ENCODE measurements at regions not wholly inside any gene's neighbourhood (a gene's known extent, or its start where the extent isn't known, plus 50 kb on each side); places are given as distances from the start of the nearest gene placed in this dataset.

DNA sequence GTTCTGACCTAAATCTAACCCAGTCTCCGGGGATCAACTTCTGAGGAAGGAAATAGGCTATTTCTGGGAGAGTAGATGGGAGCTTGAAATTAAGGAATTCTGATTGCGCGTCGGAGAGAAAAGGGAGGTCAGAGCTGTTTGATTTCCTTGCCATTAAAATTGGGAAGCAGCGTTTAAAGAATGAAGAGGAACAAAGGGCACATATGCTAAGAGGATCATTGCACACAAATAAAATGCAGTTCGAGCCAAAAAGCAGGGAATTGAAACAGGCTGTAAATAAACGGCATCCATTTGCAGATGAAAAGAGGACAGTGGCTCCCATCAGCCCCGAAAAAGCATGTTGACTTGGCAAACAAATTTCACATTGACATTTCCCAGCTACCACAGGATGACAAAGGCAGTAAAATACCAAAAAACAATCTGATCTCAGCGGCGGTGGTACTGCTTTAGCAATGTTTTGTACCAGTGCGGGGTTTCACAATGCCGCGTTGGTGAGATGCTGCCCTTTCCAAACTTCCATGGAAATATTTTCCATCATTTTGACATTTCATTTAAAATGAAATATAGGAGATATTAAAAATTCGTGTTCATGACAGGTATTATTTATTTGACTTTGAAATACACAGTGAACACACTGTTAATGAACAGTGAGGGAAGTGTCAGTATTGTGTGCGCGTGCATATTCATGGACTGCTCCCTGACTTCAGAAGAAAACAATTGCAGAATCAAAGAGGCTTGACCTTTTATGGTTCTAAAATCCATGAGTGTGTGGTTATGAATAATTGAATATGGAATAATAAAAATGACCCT is 108.8 kb downstream of the SQOR start:
- DNase-seq (ENCODE audit: missing footprints) (no peak), ATAC-seq (no peak)
- intact Hi-C loops (cut with DNase I), result no loop called here

DNA sequence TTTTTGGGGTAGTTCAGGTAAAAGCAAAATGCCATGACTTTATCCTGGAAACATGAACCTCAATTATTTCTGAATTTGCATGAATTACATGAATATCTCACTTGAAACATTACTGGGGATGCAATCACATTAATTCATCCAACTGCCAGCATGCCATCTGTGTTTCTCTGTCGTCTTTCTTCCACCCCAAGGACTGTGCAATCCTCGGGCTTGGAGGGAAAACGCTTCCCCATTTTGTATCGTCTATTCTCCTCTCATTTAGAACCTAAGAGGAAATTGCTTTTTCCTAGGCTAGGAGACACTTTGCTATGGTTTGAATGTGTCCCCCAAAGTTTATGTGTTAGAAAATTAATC is 109.4 kb downstream of the SQOR start:
- DNase-seq (ENCODE audit: missing footprints), result no peak
- intact Hi-C loops (cut with DNase I), result no loop called here
- ATAC-seq, result no peak

DNA sequence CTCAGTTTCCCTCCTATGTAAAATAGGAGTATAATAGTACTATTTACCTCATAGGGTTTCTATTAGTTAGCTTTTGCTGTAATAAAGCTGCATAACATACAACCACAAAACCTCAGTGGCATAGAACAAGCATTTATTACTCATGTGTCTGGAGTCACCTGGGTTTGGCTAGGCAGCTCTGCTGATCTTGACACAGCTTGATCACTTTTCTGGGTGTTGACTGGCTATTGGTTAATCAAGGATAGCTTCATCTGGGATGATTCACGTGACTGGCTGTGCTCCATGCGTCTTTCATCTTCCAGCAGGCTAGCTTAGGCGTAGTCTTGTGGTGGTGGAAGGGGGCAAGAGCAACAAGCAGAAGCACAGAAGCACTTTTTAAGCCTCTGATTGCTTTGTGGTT is 112.6 kb downstream of the SQOR start:
- DNase-seq (ENCODE audit: missing footprints), result no peak
- no peak for ATAC-seq
- intact Hi-C loops (cut with DNase I), result no loop called here

GRCh38 chr15:45751629-45752028 is 116.8 kb downstream of the SQOR start:
- intact Hi-C loops (cut with DNase I), result no loop called here
- no peak for ATAC-seq
- DNase-seq (ENCODE audit: missing footprints), result no peak

GRCh38 chr15:45759936-45760335 is 125.1 kb downstream of the SQOR start:
- DNase-seq (ENCODE audit: missing footprints) (no peak), ATAC-seq (no peak)
- intact Hi-C loops (cut with DNase I), result no loop called here

GRCh38 chr15:45762726-45763125 is 127.9 kb downstream of the SQOR start:
- intact Hi-C loops (cut with DNase I), result no loop called here
- ATAC-seq (no peak), DNase-seq (ENCODE audit: missing footprints) (no peak)

GRCh38 chr15:45763170-45763869 is 128.5 kb downstream of the SQOR start:
- intact Hi-C loops (cut with DNase I), result no loop called here
- ATAC-seq (no peak), DNase-seq (ENCODE audit: missing footprints) (no peak)

GRCh38 chr15:45773149-45773548 is 138.3 kb downstream of the SQOR start:
- intact Hi-C loops (cut with DNase I), result no loop called here
- ATAC-seq (no peak), DNase-seq (ENCODE audit: missing footprints) (no peak)

- no peak for ATAC-seq
Observed at GRCh38 chr15:45776772-45777171, 141.9 kb downstream of the SQOR start.

GRCh38 chr15:45777781-45778180 is 143.0 kb downstream of the SQOR start:
- intact Hi-C loops (cut with DNase I), result no loop called here
- ATAC-seq, result no peak
- DNase-seq (ENCODE audit: missing footprints), result no peak

More at GRCh38 chr15:45776772-45777171, 141.9 kb downstream of the SQOR start:
- intact Hi-C loops (cut with DNase I), result no loop called here
- no peak for DNase-seq (ENCODE audit: missing footprints)

- DNase-seq (ENCODE audit: missing footprints) (no peak), ATAC-seq (no peak)
- intact Hi-C loops (cut with DNase I), result no loop called here
Observed at GRCh38 chr15:45780352-45780751, 145.5 kb downstream of the SQOR start.

GRCh38 chr15:45784656-45785055 is 149.8 kb downstream of the SQOR start:
- no peak for DNase-seq (ENCODE audit: missing footprints)

DNA sequence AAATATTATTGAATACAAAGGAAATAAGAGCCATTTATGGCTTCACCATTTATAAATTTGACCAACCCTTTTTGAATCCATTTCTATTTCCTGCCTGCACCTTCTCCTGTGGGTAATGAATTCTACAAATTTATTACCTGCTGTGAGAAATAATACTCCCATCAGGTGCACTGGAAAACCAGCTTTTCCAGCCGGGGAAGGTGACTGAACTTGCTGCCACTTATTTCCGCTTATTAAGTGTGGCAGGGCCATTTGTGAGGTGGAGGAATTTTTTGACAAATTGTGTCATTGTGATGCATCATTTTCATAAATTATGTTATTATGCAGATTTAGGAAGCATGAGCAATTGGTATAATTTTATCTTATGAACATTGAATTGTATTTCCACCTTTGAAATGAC is 151.1 kb downstream of the SQOR start:
- ATAC-seq (no peak), DNase-seq (ENCODE audit: missing footprints) (no peak)
- intact Hi-C loops (cut with DNase I), result no loop called here

More at GRCh38 chr15:45784656-45785055, 149.8 kb downstream of the SQOR start:
- ATAC-seq, result no peak
- intact Hi-C loops (cut with DNase I), result no loop called here

DNA sequence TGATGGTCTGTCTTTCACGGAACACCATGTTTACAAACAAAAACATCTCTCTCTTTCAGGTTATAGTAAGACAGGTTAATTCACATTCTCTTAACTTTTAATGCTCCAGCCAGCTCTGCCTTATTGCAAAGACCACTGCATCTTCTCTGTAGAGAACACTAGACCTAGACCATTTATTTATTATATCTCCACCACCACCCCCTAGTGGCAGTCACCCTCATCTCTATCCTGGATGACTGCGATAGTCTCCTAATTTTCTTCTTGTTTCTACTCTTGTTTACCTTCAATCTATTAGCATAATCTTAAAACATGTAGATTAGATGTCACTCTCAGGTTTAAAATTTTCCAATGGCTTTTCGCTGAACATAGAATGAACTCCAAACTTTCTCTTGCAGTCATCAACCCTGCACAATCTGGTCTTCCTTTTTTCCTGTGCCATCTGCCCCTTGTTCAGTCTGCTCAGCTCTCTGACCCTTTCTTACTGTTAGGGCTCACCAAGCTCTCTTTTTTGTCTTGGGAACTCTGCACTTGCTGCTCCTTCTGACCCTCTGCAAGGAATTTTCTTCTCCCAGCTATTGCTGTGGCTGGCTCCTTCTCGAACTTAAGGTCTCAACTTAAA is 155.6 kb downstream of the SQOR start:
- intact Hi-C loops (cut with DNase I), result loop anchor here (1.0 kb wide), 1 partner anchor 76 kb away; no protein-coding TSS in a partner anchor
- ATAC-seq (no peak), DNase-seq (ENCODE audit: missing footprints) (no peak)

DNA sequence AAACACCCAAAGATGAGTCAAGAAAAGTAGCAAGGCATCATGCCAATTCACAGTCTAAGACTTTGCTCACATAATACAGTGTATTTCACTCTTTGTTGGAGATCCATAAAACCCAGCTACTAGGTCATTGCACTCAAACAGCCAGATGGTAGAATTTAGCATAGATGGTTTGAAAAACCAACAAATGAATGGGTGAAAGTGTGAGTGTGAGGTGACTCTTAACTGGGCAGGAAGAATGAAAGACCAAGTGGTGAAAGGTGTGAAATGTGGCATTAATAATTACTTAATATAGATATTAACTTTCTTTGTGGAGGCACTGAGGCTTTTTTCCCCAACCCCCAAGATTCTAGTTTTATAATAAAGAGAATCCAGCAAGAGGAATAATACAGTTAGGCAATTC is 159.5 kb downstream of the SQOR start:
- ATAC-seq (no peak), DNase-seq (ENCODE audit: missing footprints) (no peak)
- intact Hi-C loops (cut with DNase I), result no loop called here

GRCh38 chr15:45794712-45795439 is 160.0 kb downstream of the SQOR start:
- ATAC-seq (no peak), DNase-seq (ENCODE audit: missing footprints) (no peak)
- intact Hi-C loops (cut with DNase I), result no loop called here

GRCh38 chr15:45795440-45796069 is 160.7 kb downstream of the SQOR start:
- intact Hi-C loops (cut with DNase I), result no loop called here
- ATAC-seq (no peak), DNase-seq (ENCODE audit: missing footprints) (no peak)

DNA sequence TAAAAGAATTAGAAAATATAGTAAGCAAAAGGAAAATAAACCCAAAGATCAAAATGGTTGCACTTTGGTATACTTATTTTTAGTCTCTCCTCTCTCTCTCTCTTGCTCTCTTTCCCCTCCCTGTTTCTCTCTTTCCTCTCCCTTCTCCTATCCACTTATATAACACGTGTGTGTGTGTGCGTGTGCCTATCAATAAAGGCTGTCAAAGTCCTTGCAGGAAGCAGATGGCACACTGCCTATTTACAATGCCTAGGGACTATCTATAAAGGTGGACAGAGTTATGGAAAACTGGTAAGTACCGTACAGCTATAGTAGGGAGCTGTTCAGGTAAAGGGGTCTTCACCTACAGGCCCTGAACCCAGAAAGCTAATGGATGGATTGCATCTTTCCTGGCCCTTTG is 161.6 kb downstream of the SQOR start:
- ATAC-seq, result no peak
- intact Hi-C loops (cut with DNase I), result no loop called here
- DNase-seq (ENCODE audit: missing footprints), result no peak

- no peak for DNase-seq (ENCODE audit: missing footprints)
- ATAC-seq, result no peak
- intact Hi-C loops (cut with DNase I), result no loop called here
Observed at GRCh38 chr15:45799508-45799907, 164.7 kb downstream of the SQOR start.
